Right lung (tissue), 2 donors: ENCODE measurements at regions not wholly inside any gene's neighbourhood (a gene's known extent, or its start where the extent isn't known, plus 50 kb on each side); places are given as distances from the start of the nearest gene placed in this dataset.
"Not testable (repeated sequence)": the region's sequence is repeated elsewhere in the genome, so short reads cannot be mapped to it uniquely, and the experiment has no call there.

Source experiments
- DNase-seq, 2 donors: peaks; one replicate each; pipeline ENCODE4 v3.0.0-alpha.2; 2013

- no peak for DNase-seq
Measured at GRCh38 chr1:8228253-8228652, 89.7 kb upstream of the SLC45A1 start.

DNA sequence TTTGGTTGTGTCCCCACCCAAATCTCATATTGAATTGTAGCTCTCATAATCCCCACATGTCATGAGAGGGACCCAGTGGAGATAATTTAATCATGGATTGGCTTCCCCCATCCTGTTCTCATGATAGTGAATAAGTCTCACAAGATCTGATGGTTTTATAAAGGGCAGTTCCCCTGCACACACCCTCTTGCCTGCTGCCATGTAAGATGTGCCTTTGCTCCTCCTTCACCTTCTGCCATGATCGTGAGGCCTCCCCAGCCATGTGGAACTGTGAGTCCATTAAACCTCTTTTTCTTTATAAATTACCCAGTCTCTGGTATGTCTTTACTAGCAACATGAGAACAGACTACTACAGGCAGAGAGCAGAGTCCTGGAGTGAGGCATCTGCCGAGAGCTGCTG is 90.2 kb upstream of the SLC45A1 start:
- DNase-seq, result not testable (repeated sequence)

DNA sequence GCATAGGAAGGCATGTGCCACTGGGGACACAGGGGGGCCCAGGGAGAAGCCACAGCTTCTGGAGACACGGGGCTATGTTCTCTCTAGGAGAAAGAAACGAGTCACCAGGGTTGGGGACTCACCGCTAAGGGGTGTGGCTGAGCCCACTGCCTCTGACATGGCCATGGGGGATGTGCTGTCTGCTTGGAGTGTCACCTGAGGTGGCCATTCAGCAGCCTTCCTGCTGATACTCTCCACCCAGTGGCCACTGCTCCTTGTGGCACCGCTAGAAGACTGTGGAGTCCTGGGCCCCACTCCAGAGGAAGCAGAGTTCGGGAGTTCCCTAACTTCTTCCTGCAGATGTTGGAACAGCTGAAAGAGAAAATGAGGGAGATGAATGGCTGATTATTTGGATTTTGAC is 91.2 kb upstream of the SLC45A1 start:
- no peak for DNase-seq

- not testable (repeated sequence) for DNase-seq
Measured at GRCh38 chr1:8226024-8226423, 91.9 kb upstream of the SLC45A1 start.

DNA sequence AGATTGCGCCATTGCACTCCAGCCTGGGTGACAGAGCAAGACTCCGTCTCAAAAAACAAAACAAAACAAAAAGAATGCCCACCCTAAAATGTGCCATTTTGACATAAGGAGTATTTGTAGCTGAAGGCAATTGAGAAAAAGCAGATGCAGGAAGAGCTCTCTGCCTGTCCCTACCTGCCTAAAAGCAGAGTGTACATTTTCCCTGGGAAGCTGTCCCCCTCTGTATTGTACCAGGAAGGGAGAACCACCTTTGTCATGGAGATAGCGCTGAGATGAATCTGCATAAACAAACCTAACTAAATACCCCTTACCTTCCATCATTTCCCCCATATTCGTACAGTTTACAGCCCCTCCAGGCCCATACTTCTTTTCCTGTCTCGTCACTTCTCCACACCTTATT is 94.4 kb upstream of the SLC45A1 start:
- no peak for DNase-seq

- DNase-seq, result no peak
Measured at GRCh38 chr1:8222789-8223188, 95.1 kb upstream of the SLC45A1 start.

GRCh38 chr1:8219530-8219929 is 98.4 kb upstream of the SLC45A1 start:
- DNase-seq, result no peak

DNA sequence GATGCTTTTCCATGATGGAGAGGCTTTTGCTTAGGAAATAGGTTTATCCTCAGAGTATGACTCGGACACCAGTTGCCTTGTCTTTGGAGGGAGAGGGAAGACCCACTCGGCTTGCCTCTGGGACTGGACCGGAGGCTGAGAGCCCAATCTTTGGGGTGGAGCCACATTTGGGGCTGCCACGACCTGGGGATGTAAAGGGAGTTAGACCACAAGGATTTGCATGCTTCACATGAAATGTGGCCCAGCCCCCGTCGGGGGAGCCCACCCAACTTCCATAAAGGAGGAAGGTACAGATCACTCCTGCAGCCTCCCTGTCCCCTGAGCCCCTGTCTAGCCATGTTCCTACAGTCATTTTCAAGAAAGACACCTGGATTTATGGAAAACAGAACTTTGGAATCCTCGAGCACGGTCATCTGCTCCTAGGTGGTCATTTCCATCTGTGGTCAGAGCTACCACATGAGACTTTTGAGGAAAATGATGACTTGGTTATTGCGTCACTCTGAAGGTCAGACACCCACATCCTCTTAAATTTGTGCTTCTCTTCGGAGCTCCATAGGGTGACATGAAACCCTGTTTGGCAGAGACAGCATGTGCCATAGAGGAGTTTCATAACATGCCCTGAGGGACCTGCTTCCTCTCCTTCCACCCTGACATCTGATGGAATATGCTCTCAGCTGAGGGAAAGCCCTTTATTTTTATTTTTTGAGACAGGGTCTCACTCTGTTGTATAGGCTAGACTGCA is 99.4 kb upstream of the SLC45A1 start:
- no peak for DNase-seq

GRCh38 chr1:8217809-8218208 is 100.1 kb upstream of the SLC45A1 start:
- no peak for DNase-seq

GRCh38 chr1:8217011-8217711 is 100.8 kb upstream of the SLC45A1 start:
- DNase-seq, result peak; percentile 65 to 76

- DNase-seq, result no peak
Measured at GRCh38 chr1:8216005-8216404, 101.9 kb upstream of the SLC45A1 start.

- no peak for DNase-seq
Measured at GRCh38 chr1:8214501-8215173, 103.3 kb upstream of the SLC45A1 start.

- DNase-seq, result no peak
Measured at GRCh38 chr1:8213676-8214075, 104.2 kb upstream of the SLC45A1 start.

GRCh38 chr1:8213136-8213535 is 104.8 kb upstream of the SLC45A1 start:
- no peak for DNase-seq

GRCh38 chr1:8212580-8213031 is 105.3 kb upstream of the SLC45A1 start:
- no peak for DNase-seq

DNA sequence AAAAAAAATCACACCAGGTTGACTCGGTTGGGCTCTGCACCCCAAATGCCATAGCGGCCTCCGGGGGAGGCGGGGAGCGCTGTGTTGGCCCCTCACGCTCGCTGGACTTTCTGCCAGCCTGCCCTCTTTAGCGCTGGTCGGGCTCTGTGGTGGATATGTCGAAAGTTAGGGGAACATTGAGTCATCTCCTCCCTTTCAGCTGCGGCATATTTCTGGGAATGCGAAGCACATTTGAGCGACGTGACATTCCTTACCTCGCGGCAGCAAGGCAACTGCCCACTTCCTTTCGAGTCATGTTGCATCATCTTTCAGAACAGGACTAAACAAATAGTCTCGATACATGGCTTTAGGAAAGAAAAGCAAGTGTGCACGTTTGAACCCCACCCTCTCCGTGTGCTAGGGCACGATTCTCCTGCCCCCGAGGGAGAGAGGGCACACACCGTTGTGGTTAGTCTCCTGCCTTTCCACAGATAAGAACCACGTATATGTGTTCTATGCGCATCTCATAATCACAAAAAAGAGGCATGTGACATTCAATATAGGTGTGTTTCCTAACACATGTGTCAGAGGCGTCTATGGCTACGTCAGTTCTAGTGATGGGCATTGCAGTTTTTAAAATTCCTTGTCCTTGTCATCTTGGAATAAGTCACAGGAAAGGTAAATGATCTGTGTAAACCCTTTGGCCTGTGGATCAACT is 105.9 kb upstream of the SLC45A1 start:
- DNase-seq, result peak; percentile 46 to 59

- no peak for DNase-seq
Measured at GRCh38 chr1:8211251-8211882, 106.5 kb upstream of the SLC45A1 start.

DNA sequence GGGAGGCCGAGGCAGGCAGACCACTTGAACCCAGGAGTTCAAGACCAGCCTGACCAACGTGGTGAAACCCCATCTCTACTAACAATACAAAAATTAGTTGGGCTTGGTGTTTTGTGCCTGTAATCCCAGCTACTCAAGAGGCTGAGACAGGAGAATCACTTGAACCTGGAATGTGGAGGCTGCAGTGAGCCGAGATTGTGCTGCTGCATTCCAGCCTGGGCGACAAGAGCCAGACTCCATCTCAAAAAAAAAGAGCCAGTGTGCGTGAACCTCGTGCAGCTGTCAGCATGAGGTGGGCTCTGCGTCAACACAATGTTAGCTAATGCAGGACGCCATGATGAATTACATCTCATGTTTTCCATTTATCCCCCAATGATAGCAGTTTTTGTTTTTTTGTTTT is 110.7 kb upstream of the SLC45A1 start:
- no peak for DNase-seq

GRCh38 chr1:8206391-8206790 is 111.5 kb upstream of the SLC45A1 start:
- DNase-seq, result no peak

DNA sequence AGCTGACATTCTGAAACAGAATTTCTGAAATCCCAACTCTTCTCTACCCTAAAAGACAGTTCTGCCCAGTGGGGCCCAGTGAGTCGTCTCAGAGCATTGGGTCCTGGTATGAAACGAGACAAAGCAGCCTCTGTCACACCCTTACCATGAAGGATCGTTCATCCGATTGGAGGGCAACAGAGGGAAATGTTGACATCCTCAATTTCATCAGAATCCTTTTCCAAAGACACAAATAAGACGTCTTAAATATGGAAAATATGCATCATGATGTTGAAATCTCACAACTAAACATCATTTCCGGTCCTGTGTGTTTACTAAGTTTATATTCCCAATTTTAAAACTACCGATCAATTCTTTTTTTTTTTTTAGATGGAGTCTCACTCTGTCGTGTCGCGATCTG is 112.1 kb upstream of the SLC45A1 start:
- no peak for DNase-seq

GRCh38 chr1:8204826-8205225 is 113.1 kb upstream of the SLC45A1 start:
- DNase-seq, result no peak

- no peak for DNase-seq
Measured at GRCh38 chr1:8203551-8203950, 114.4 kb upstream of the SLC45A1 start.
